ENCODE measurements at regions not wholly inside any gene's neighbourhood (a gene's known extent, or its start where the extent isn't known, plus 50 kb on each side); places are given as distances from the start of the nearest gene placed in this dataset.

GRCh38 chr4:23161787-23162186 is 469.1 kb downstream of the GBA3 start:
- no peak overlapping the region for H4K91ac ChIP-seq (ENCODE audit: insufficient read depth, low read depth, low read length)
- dilution Hi-C loops (cut with HindIII; ENCODE audit: low sequenced_read_pairs, unreplicated experiment) = no loop called here
- no peak overlapping the region for H3K9ac ChIP-seq (ENCODE audit: low read depth, low read length)
- no peaks in the 10 kb centered on the region for H3K79me1 ChIP-seq (ENCODE audit: low read depth in 1 of 2, low read length in 2 of 2)
- in situ Hi-C loops (cut with MboI; ENCODE audit: low sequenced_read_pairs) = no loop called here
- no peaks in the 10 kb centered on the region for H3K9me1 ChIP-seq (ENCODE audit: insufficient read depth, low read length)
- H2AFZ ChIP-seq (replicated peaks; ENCODE audit: low read length, poor library complexity) = no peak overlapping the region
- CTCF ChIA-PET = no interaction called here
- no peak overlapping the region for H3K56ac ChIP-seq (ENCODE audit: extremely low read depth, insufficient read depth, low read length)
- no peak overlapping the region for H3K27ac ChIP-seq (ENCODE audit: insufficient read depth, low read length)
- H3K27me3 ChIP-seq (ENCODE audit: control insufficient read depth, insufficient read depth, low read length) = no peaks in the 10 kb centered on the region
- H3K18ac ChIP-seq (ENCODE audit: low read depth, low read length) = no peak overlapping the region
- no peaks in the 10 kb centered on the region for H3K9me3 ChIP-seq (ENCODE audit: control insufficient read depth, insufficient read depth, low read length)
- H2AK5ac ChIP-seq (ENCODE audit: low read depth, low read length) = no peak overlapping the region
- H2BK5ac ChIP-seq (ENCODE audit: low read depth, low read length, poor library complexity, severe bottlenecking) = no peak overlapping the region
- no peak overlapping the region for H3K4me3 ChIP-seq (ENCODE audit: insufficient read depth, low read depth, low read length)
- H2AK9ac ChIP-seq (replicated peaks; ENCODE audit: low read depth, low read length, poor library complexity) = no peak overlapping the region
- H3K4me1 ChIP-seq (ENCODE audit: control insufficient read depth, insufficient read depth, low read length) = no peaks in the 10 kb centered on the region
- WGBS, 2 experiments (ENCODE audit: extremely low coverage in 2 of 2, insufficient read length in 1 of 2) = no CpG with 5 or more reads among the region's 3 CpGs
- H4K5ac ChIP-seq (ENCODE audit: low read depth, low read length) = no peak overlapping the region
- ATAC-seq (ENCODE audit: low read depth) = no peak
- no peak overlapping the region for H3K23ac ChIP-seq (ENCODE audit: low read depth, low read length)
- H3K14ac ChIP-seq (replicated peaks; ENCODE audit: low read depth, low read length) = no peak overlapping the region
- no peak overlapping the region for H4K8ac ChIP-seq (ENCODE audit: low read depth in 2 of 2, low read length in 2 of 2)
- no peaks in the 10 kb centered on the region for H4K20me1 ChIP-seq (ENCODE audit: insufficient read depth, low read length)
- no peak overlapping the region for H2BK20ac ChIP-seq (ENCODE audit: low read depth, low read length)
- intact Hi-C loops (cut with micrococcal nuclease) = no loop called here
- no peak for TF ChIP-seq FOS (IDR thresholded peaks at IDR 0.05; ENCODE audit: low read depth, low read length)
- TF ChIP-seq POLR2A (IDR thresholded peaks at IDR 0.05; ENCODE audit: low read depth, low read length) = no peak
- no peak for TF ChIP-seq NFE2L2 (IDR thresholded peaks at IDR 0.05; ENCODE audit: low read depth, low read length)
- no peak for TF ChIP-seq MAFK (IDR thresholded peaks at IDR 0.05; ENCODE audit: low read depth, low read length)
- TF ChIP-seq CEBPB (IDR thresholded peaks at IDR 0.05; ENCODE audit: low read depth, low read length) = no peak
- TF ChIP-seq CHD1 (IDR thresholded peaks at IDR 0.05; ENCODE audit: low read depth, low read length) = no peak
- TF ChIP-seq CTCF (conservative IDR thresholded peaks at IDR 0.05; ENCODE audit: low read depth, low read length) = no peak
- no peak for TF ChIP-seq RCOR1 (IDR thresholded peaks at IDR 0.05; ENCODE audit: insufficient replicate concordance, low read length)
- TF ChIP-seq BHLHE40 (IDR thresholded peaks at IDR 0.05; ENCODE audit: low read depth, low read length) = no peak
- TF ChIP-seq RFX5 (IDR thresholded peaks at IDR 0.05; ENCODE audit: low read depth, low read length) = no peak
- TF ChIP-seq SMC3 (IDR thresholded peaks at IDR 0.05; ENCODE audit: low read depth, low read length) = no peak
- TF ChIP-seq ELK1 (IDR thresholded peaks at IDR 0.05; ENCODE audit: borderline replicate concordance, low read depth, low read length) = no peak
- no peak for TF ChIP-seq RAD21 (IDR thresholded peaks at IDR 0.05; ENCODE audit: low read length)
- no peak for TF ChIP-seq USF2 (IDR thresholded peaks at IDR 0.05; ENCODE audit: low read depth, low read length)
- H3K4ac ChIP-seq (ENCODE audit: low read depth, low read length) = no peak overlapping the region
- H3K4me2 ChIP-seq (ENCODE audit: low read depth, low read length) = no peak overlapping the region
- DNase-seq = no peak
- no peak overlapping the region for H2BK120ac ChIP-seq (ENCODE audit: low read depth, low read length)
- no TSS peak for BruUV-seq (replicated peaks)
- H3K36me3 ChIP-seq (ENCODE audit: control insufficient read depth, insufficient read depth, low read length) = no peaks in the 10 kb centered on the region
- POLR2A ChIA-PET (ENCODE audit: unreplicated experiment) = no interaction called here
- H2BK15ac ChIP-seq (ENCODE audit: low read depth, low read length) = no peak overlapping the region
